Uterus (tissue), 2 donors: ENCODE measurements at regions not wholly inside any gene's neighbourhood (a gene's known extent, or its start where the extent isn't known, plus 50 kb on each side); places are given as distances from the start of the nearest gene placed in this dataset.

ENCODE experiments used
- POLR2A ChIP-seq, 2 donors: fragments of 450-650 bp; IDR thresholded peaks; one replicate each; pipeline ENCODE4 v1.6.1; 2016; ENCODE audit warnings: antibody characterized with exemption in 2 of 2, mild to moderate bottlenecking in 1 of 2, moderate library complexity in 1 of 2
- TF ChIP-seq, protein P1 (sequence below), 4 experiments: fragments of 200-600 bp in 2 of 4; fragments of 450-650 bp in 2 of 4; sonication (generic) in 2 of 4; IDR thresholded peaks; one replicate each; pipeline ENCODE4 v1.5.1; 2016 to 2019; ENCODE audit warnings: antibody characterized with exemption in 4 of 4, mild to moderate bottlenecking in 2 of 4, moderate library complexity in 1 of 4

DNA sequence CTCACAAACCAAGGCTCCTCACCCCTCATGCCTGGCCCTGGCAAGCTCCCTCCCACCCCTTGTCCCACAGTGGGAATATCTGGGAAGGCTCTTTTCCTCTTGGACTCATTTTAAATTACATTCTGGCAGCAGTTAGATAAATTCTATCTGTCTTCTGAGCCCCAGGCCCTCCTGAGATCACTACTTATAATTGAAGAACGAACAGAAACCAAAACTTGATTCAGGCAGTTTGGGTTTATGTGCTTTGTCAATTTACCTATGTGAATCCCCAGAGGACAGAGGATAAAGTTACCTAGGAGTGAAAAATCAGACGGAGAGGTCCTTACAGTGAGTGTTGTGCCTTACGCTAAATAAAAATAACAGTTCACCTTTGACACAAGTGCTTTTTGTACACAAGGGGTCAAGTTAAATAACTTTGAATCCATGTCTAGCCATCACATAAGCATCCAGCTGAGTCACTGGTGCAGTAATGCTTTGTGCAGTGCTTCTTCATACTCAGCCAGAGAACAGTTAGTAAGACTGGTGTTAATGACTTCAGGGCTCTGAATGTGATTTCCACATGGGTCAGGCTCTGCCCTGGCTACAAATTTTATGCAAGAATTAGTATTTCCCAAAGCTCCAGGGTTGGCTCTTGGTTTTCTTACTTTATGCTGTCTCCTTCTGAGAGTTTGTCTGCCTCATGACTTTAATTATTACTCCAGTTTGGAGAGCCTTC lies 329.3 kb downstream of the INSIG2 start:
- TF ChIP-seq, protein P1, sequence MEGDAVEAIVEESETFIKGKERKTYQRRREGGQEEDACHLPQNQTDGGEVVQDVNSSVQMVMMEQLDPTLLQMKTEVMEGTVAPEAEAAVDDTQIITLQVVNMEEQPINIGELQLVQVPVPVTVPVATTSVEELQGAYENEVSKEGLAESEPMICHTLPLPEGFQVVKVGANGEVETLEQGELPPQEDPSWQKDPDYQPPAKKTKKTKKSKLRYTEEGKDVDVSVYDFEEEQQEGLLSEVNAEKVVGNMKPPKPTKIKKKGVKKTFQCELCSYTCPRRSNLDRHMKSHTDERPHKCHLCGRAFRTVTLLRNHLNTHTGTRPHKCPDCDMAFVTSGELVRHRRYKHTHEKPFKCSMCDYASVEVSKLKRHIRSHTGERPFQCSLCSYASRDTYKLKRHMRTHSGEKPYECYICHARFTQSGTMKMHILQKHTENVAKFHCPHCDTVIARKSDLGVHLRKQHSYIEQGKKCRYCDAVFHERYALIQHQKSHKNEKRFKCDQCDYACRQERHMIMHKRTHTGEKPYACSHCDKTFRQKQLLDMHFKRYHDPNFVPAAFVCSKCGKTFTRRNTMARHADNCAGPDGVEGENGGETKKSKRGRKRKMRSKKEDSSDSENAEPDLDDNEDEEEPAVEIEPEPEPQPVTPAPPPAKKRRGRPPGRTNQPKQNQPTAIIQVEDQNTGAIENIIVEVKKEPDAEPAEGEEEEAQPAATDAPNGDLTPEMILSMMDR (IDR thresholded peaks at IDR 0.05), result no peak
- no peak for TF ChIP-seq POLR2A (IDR thresholded peaks at IDR 0.05)
